GM13976 (cell line): ENCODE measurements at regions not wholly inside any gene's neighbourhood (a gene's known extent, or its start where the extent isn't known, plus 50 kb on each side); places are given as distances from the start of the nearest gene placed in this dataset.
A peak's percentile ranks its signal among the peaks of the same experiment; 100 is the strongest.

ENCODE experiments used
- DNase-seq: peaks from one replicate; pipeline ENCODE4 v3.0.0; 2012; ENCODE audit warnings: low spot score
- CTCF ChIP-seq: IDR thresholded peaks from 2 replicates; pipeline ENCODE4 v1.5.1; 2012; ENCODE audit warnings: borderline replicate concordance, mild to moderate bottlenecking; ENCODE audit not compliant: insufficient read depth; ENCODE audit errors: extremely low read depth, missing control alignments, control extremely low read depth
- in situ Hi-C: fragments of 300-500 bp; cut with MboI; formaldehyde crosslinking; loops from one replicate; pipeline ENCODE4 v1.12.0; 2022; ENCODE audit warnings: low sequenced_read_pairs, mixed read lengths, inconsistent platforms; ENCODE audit not compliant: unreplicated experiment

GRCh38 chr10:107485019-107485418 is 320.5 kb upstream of the SORCS1 start:
- DNase-seq: no peak
- TF ChIP-seq CTCF: no peak
- in situ Hi-C loops: no loop called here

- DNase-seq: no peak
- in situ Hi-C loops: no loop called here
- no peak for TF ChIP-seq CTCF
Observed at GRCh38 chr10:107481881-107482280, 317.4 kb upstream of the SORCS1 start.

GRCh38 chr10:107481224-107481623 is 316.7 kb upstream of the SORCS1 start:
- TF ChIP-seq CTCF: no peak
- DNase-seq: no peak
- in situ Hi-C loops: no loop called here

- no peak for DNase-seq
Observed at GRCh38 chr10:107480781-107481180, 316.3 kb upstream of the SORCS1 start.

GRCh38 chr10:107477266-107477665 is 312.8 kb upstream of the SORCS1 start:
- peak; percentile 33 for DNase-seq
- no peak for TF ChIP-seq CTCF
- in situ Hi-C loops: no loop called here

More at GRCh38 chr10:107480781-107481180, 316.3 kb upstream of the SORCS1 start:
- in situ Hi-C loops: no loop called here
- no peak for TF ChIP-seq CTCF

- in situ Hi-C loops: no loop called here
- DNase-seq: no peak
- TF ChIP-seq CTCF: no peak
Observed at GRCh38 chr10:107476408-107476807, 311.9 kb upstream of the SORCS1 start.

- TF ChIP-seq CTCF: no peak
- in situ Hi-C loops: no loop called here
- DNase-seq: no peak
Observed at GRCh38 chr10:107474650-107475049, 310.1 kb upstream of the SORCS1 start.
